KBM-7 (cell line): ENCODE measurements at regions not wholly inside any gene's neighbourhood (a gene's known extent, or its start where the extent isn't known, plus 50 kb on each side); places are given as distances from the start of the nearest gene placed in this dataset.

Experiments
- DNase-seq: peaks from one replicate; pipeline ENCODE4 v3.0.0-alpha.2; 2015
- in situ Hi-C: fragments of 300-500 bp; cut with MboI; formaldehyde crosslinking; loops from 2 replicates; pipeline ENCODE4 v1.14.3; 2020; ENCODE audit warnings: low sequenced_read_pairs, low pct_unique_long_range_greater_than_20kb, mixed read lengths

- in situ Hi-C loops: no loop called here
Observed at GRCh38 chr5:30981576-30981975, 211.9 kb upstream of the CDH6 start.

GRCh38 chr5:30968971-30969370 is 224.5 kb upstream of the CDH6 start:
- no peak for DNase-seq

More at GRCh38 chr5:30981576-30981975, 211.9 kb upstream of the CDH6 start:
- DNase-seq: no peak

GRCh38 chr5:30960036-30960435 is 233.4 kb upstream of the CDH6 start:
- DNase-seq: no peak
- in situ Hi-C loops: no loop called here

More at GRCh38 chr5:30968971-30969370, 224.5 kb upstream of the CDH6 start:
- in situ Hi-C loops: no loop called here

GRCh38 chr5:30959238-30959637 is 234.2 kb upstream of the CDH6 start:
- in situ Hi-C loops: no loop called here
- no peak for DNase-seq

- DNase-seq: no peak
- in situ Hi-C loops: no loop called here
Observed at GRCh38 chr5:30957591-30957990, 235.9 kb upstream of the CDH6 start.

- in situ Hi-C loops: no loop called here
- no peak for DNase-seq
Observed at GRCh38 chr5:30956251-30956650, 237.2 kb upstream of the CDH6 start.

- in situ Hi-C loops: no loop called here
- no peak for DNase-seq
Observed at GRCh38 chr5:30937070-30937469, 256.4 kb upstream of the CDH6 start.

GRCh38 chr5:30933599-30933998 is 259.9 kb upstream of the CDH6 start:
- in situ Hi-C loops: no loop called here
- DNase-seq: no peak

GRCh38 chr5:30932273-30933017 is 261.0 kb upstream of the CDH6 start:
- in situ Hi-C loops: no loop called here
- no peak for DNase-seq

- DNase-seq: no peak
- in situ Hi-C loops: no loop called here
Observed at GRCh38 chr5:30930736-30931135, 262.8 kb upstream of the CDH6 start.

- in situ Hi-C loops: no loop called here
- no peak for DNase-seq
Observed at GRCh38 chr5:30928956-30929355, 264.5 kb upstream of the CDH6 start.

- in situ Hi-C loops: no loop called here
- DNase-seq: no peak
Observed at GRCh38 chr5:30926218-30926617, 267.3 kb upstream of the CDH6 start.

GRCh38 chr5:30921388-30921787 is 272.1 kb upstream of the CDH6 start:
- in situ Hi-C loops: no loop called here

GRCh38 chr5:30918171-30918570 is 275.3 kb upstream of the CDH6 start:
- in situ Hi-C loops: no loop called here
- DNase-seq: no peak

More at GRCh38 chr5:30921388-30921787, 272.1 kb upstream of the CDH6 start:
- DNase-seq: no peak

- in situ Hi-C loops: no loop called here
- no peak for DNase-seq
Observed at GRCh38 chr5:30908356-30908755, 285.1 kb upstream of the CDH6 start.

- DNase-seq: no peak
- in situ Hi-C loops: no loop called here
Observed at GRCh38 chr5:30900367-30900766, 293.1 kb upstream of the CDH6 start.

- in situ Hi-C loops: no loop called here
- DNase-seq: no peak
Observed at GRCh38 chr5:30894811-30895210, 298.7 kb upstream of the CDH6 start.

- in situ Hi-C loops: no loop called here
- no peak for DNase-seq
Observed at GRCh38 chr5:30891660-30892059, 301.8 kb upstream of the CDH6 start.

GRCh38 chr5:30890377-30890776 is 303.1 kb upstream of the CDH6 start:
- in situ Hi-C loops: no loop called here
- no peak for DNase-seq

GRCh38 chr5:30880514-30880913 is 313.0 kb upstream of the CDH6 start:
- DNase-seq: no peak
- in situ Hi-C loops: no loop called here

- in situ Hi-C loops: no loop called here
- DNase-seq: no peak
Observed at GRCh38 chr5:30879887-30880286, 313.6 kb upstream of the CDH6 start.
